Left colon (tissue), 2 donors: ENCODE measurements at regions not wholly inside any gene's neighbourhood (a gene's known extent, or its start where the extent isn't known, plus 50 kb on each side); places are given as distances from the start of the nearest gene placed in this dataset.
A peak's percentile ranks its signal among the peaks of the same experiment; 100 is the strongest.

Experiments used
- ATAC-seq: fragments of 200-7000 bp; cut with Tn5 transposase; one replicate; pipeline ENCODE4 v1.9.1; 2020; ENCODE audit warnings: mild to moderate bottlenecking, moderate library complexity
- DNase-seq, 2 donors: peaks; one replicate each; pipeline ENCODE4 v3.0.0-alpha.2; 2020
- intact Hi-C, 2 donors: fragments of 100-400 bp; cut with DNase I in 1 of 2; cut with micrococcal nuclease in 1 of 2; formaldehyde crosslinking; loops; one replicate each; pipeline versions ENCODE4 v1.11.2 to v1.14.0; 2022; cut with DNase I, micrococcal nuclease
- donor health status: DM: no; HTN: no; CAD: no.
- donor health status: DM: yes; HTN: yes; CAD: no.

DNA sequence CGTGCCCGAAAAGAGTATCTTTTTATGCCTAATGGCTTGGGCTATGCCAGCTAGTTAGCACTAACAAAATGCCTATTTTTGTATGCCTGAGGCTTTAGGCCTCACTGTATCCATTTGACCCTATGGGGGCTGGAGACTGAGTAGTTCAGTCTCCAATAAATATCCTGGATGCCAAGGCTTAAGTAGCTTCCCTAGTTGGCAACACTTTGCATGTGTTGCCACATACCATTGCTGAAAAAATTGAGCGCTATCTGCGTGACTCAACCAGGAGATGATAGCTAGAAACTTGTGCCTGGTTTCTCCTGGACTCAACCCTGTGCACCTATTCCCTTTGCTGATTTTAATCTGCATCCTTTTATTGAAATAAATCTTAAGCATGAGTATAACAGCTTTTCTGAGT, 58.4 kb upstream of the ATP2C1 start:
- DNase-seq (no peak), ATAC-seq (no peak)

DNA sequence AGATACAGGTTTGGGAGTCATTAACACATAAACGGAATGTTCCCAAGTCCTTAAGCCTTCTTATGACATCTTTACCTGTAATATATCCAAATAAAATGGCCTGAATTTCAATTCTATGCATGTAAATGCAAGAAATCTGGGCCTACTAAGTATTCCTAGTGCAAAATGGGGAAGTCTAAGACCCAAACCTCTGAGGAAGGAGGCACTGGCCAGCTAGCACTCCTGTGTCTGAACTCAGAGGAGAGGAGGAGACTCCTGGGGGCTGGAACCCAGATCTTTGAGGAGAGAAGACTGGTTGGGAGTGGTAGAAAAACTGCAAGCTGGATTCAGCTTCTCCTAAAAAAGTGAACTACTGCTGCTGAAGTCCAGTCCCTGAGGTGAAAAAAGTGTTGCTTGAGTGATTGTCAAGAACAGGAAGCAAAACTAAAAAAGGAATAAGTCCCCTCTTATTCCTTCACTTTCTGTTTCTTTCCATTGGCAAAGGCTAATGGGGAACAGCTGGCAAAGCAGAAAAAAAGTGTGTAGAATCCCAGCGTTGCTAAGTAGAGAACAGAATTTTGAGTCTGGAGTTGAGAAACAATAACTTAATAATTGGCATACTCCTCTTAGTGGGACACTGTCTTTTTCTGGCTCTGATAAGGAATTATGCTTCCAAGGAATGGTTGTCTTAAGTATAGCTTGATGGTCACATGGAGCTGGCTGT, 54.8 kb upstream of the ATP2C1 start:
- ATAC-seq = no peak

More for the DNA sequence above, 58.4 kb upstream of the ATP2C1 start:
- intact Hi-C loops = no loop called here

DNA sequence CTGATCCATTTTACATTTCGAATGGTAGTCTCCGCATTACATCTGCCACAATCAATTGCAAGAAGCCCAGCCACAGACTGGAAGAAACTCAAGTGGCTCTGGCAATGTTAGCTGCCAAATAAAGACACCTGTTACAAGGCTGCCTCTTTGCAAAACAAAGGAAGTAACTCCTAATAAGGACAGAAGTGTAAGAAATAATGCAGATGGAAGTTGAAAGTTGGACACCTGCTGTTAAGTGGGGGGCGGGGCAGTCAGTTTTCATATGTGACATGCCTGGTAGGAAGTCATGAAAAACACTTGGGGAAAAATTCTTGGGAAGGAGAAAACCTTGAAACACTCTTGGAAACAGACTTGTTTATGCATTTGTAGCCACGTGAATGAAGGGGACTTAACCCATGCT, 54.1 kb upstream of the ATP2C1 start:
- intact Hi-C loops = no loop called here
- ATAC-seq (no peak), DNase-seq (peak in 1 of 2 donors; percentile 18)

More for the DNA sequence above, 54.8 kb upstream of the ATP2C1 start:
- intact Hi-C loops = no loop called here
- no peak for DNase-seq

DNA sequence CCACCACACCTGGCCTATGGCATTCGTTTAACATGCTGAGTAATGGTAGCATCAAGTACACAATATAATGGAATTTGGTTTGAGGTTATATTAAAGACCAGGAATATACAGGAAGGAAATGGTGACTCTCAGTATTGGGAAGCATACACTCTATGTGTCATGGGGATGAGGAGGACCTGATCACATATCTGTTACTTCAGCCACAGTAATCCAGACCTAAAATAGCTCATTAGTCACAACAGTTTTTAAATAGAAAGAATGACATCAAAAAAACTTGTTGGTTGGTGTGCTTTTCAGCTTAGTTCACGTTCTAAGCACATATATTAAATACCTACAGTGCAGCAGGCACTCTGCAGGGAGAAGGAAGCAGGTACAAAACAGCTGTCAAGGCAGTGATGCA, 52.5 kb upstream of the ATP2C1 start:
- intact Hi-C loops = no loop called here
- DNase-seq (no peak), ATAC-seq (no peak)

DNA sequence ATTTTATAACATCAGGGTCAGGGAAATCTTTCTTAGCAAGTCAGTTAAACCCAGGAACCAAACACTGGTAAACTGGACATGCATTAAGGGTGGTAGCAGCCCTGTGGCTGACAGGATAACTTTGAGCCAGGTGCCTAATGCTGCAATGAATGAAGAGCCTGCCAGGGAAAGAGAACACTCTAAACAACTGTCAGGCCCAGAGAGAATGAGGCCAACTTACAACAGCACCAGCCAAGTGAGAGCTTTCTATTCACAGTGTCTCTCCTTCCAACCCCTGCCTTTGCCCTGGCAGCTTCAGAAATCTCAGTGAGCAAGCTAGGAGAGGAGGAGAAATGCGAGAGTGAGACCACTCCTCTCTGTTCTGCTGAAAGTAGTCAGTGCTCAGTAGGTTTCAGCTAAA, 50.4 kb upstream of the ATP2C1 start:
- ATAC-seq (no peak), DNase-seq (no peak)
- intact Hi-C loops = no loop called here
